NCI-H2171 treated with DMSO at 0.1 percent for 48 hours (cell line): ENCODE measurements at regions not wholly inside any gene's neighbourhood (a gene's known extent, or its start where the extent isn't known, plus 50 kb on each side); places are given as distances from the start of the nearest gene placed in this dataset.
"Not testable (repeated sequence)": the region's sequence is repeated elsewhere in the genome, so short reads cannot be mapped to it uniquely, and the experiment has no call there.

Source experiments
- DNase-seq: peaks from one replicate; lab custom pipeline; 2025; lab: John Stamatoyannopoulos, UW

DNA sequence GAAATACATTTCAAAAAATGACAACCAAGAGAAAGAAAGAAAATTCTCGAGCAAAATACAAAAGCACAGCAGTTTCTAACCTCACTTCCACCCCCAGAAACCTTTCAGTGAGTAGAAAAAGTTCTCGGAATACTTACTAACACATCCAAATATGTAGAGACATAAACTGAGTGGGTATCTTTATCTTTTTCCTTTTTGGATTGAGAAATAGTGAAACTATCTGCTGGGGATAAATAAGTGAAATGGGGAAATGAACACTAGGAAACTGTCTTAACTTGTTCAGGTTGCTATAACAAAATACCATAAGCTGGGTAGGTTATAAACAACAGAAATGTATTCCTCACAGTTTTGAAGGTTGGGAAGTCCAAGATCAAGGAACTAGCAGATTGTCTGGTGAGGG is 72.0 kb downstream of the VCAM1 start:
- no peak for DNase-seq

DNA sequence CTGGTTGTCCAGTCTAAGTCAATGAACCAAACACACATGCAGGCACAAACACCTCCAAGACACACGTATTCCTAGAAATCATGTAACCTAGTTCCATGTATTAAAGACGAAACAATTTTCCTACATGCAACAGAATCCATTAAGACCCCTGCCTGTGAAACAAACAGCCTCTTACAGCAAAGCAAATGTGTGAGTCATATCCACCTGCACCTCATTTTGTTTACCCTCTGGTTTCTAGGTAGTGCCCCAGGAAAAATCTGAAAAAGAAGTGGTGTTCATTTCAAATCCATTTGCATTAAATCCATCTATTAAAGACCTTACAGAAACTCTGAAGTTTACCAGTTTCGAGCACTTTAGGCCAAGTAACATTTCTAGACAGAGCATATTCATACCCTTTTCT is 74.1 kb downstream of the VCAM1 start:
- DNase-seq, result peak; percentile 21

- peak; percentile 89 for DNase-seq
These were observed 75.5 kb downstream of the VCAM1 start for GRCh38 chr1:100794748-100795645.

DNA sequence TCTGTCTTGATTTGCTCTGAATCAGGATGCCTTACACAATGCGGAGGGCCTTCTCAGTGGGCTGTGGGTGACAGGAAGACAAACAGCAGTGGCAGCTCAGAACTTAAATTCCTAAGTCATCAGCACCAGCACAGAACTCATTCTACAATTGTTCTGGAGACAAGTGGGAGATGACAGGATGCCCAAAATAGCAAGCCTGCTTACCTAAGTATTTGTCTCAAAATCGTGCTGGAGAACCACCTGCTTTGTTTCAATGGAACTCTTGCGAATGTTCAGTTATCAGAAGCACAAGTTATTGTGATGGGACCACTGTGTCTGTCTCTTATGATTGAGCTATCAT is 76.1 kb downstream of the VCAM1 start:
- DNase-seq, result peak; percentile 72

GRCh38 chr1:100796046-100796445 is 76.5 kb downstream of the VCAM1 start:
- no peak for DNase-seq

DNA sequence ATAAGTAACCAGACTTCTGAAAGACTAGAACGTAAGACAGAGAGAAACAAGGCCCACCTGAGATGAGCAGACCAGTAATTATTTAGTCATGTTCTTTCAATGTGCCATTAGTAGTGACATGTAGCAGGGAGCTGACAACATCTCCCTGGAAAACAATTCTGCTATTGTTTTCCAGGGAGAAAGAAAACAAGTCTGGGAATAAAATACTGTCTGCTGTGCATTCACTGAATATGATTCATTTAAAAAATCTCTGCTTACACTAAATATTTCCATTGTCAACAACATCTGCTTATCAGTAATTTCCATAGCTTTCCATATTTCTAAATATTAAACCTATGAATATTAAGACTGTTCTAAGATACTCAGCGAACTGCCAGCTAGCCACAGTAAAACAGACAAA is 80.0 kb downstream of the VCAM1 start:
- DNase-seq, result no peak

GRCh38 chr1:100799954-100800612 is 80.5 kb downstream of the VCAM1 start:
- DNase-seq, result no peak

- DNase-seq, result not testable (repeated sequence)
These were observed 81.7 kb downstream of the VCAM1 start for GRCh38 chr1:100801256-100801655.

DNA sequence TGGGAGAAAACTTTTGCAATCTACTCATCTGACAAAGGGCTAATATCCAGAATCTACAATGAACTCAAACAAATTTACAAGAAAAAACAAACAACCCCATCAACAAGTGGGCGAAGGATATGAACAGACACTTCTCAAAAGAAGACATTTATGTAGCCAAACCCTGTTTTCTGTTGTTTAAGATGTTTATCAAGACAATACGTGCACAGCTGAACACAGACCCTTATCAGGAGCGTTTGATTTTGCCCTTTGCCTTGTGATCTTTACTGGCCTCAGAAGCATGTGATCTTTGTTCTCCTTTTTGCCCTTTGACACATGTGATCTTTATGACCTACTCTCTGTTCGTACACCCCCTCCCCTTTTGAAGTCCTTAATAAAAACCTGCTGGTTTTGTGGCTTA is 83.7 kb downstream of the VCAM1 start:
- not testable (repeated sequence) for DNase-seq

- no peak for DNase-seq
These were observed 87.1 kb downstream of the VCAM1 start for GRCh38 chr1:100806601-100807000.

DNA sequence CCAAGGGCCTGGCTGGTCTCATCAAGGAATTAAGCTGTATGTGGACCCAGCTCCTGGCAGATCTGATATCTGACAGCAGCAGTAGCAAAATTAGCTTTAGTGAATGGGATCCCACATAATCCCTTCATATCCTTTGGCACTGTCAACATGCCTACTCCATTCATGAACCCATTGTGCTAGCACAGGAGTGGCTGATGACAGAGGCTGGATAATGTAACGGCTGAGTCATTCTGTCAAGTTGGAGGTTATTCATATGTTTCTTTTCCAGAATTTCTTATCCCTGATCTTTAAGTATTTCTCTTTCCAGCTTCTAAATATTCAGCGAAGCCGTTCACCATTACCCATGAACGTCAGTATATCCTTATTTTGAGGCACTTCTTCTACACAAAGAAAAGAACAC is 84.3 kb downstream of the EXTL2 start:
- DNase-seq, result no peak

- no peak for DNase-seq
These were observed 82.8 kb downstream of the EXTL2 start for GRCh38 chr1:100811808-100812207.

DNA sequence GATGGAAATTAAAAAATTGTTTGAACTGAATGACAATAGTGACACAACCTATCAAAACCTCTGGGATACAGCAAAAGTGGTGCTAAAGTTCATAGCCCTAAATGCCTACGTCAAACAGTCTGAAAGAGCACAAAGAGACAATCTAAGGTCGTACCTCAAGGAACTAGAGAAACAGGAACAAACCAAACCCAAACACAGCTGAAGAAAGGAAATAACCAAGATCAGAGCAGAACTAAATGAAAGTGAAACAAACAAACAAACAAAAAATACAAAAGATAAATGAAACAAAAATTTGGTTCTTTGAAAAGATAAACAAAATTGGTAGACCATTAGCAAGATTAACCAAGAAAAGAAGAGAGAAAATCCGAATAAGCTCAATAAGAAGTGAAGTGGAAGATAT is 79.7 kb downstream of the EXTL2 start:
- DNase-seq, result not testable (repeated sequence)

GRCh38 chr1:100816049-100816448 is 78.6 kb downstream of the EXTL2 start:
- no peak for DNase-seq

- not testable (repeated sequence) for DNase-seq
These were observed 74.4 kb downstream of the EXTL2 start for GRCh38 chr1:100820195-100820594.

DNA sequence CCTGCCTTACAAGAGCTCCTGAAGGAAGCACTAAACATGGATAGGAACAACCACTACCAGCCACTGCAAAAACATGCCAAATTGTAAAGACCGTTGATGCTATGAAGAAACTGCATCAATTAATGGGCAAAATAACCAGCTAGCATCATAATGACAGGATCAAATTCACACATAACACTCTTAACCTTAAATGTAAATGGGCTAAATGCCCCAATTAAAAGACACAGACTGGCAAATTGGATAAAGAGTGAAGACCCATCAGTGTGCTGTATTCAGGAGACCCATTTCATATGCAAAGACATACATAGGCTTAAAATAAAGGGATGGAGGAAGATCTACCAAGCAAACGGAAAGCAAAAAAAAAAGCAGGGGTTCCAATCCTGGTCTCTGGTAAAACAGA is 72.7 kb downstream of the EXTL2 start:
- not testable (repeated sequence) for DNase-seq
